ENCODE measurements at regions not wholly inside any gene's neighbourhood (a gene's known extent, or its start where the extent isn't known, plus 50 kb on each side); places are given as distances from the start of the nearest gene placed in this dataset.

DNA sequence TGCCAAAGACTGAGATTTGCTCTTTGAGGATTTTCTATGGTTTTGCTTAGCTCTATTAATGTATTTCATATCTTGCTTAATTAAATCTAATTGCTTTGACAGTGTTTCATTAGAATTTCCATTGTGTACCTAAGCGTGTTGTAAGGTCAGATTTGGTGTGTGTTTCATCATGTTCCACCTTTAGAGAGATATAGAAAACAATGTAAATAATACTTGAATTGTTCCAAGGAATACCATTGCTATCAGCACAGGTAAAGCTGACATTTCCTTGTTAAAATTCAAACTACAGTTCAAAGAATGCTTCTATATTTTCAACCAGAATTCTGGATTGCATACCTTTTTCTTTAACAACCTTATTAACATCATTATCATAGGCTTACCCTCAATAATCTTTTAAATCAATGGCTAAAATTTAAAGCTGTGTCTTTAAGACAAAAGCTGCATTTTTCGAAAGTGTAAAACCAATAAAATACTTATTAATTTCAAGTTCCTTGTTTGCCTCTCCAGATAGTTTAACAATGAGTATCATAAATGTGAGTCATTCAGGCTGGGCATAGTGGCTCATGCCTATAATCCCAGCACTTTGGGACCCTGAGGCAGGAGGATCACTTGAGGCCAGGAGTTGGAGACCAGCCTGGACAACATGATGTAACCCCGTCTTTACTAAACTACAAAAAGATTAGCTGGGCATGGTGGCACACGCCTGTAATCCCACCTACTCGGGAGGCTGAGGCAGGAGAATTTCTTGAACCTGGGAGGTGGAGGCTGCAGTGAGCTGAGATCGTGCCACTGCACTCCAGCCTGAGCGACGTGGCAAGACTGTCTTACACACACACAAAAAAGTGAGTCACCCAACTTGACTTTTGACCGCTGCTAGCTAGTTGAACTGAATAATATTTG lies 188.0 kb upstream of the PKDCC start:
- Histone ChIP-seq H3K4me3 (no peak overlapping the region), H3K4me1 (ENCODE audit: low read depth) (peaks cover 5% of the 10 kb centered on the region), H3K36me3 (ENCODE audit: low read depth) (no peaks in the 10 kb centered on the region), H3K9me3 (no peaks in the 10 kb centered on the region)
- peak; percentile 92 for ATAC-seq
- intact Hi-C loops (cut with DNase I, micrococcal nuclease): no loop called here
- TF ChIP-seq, protein P1, sequence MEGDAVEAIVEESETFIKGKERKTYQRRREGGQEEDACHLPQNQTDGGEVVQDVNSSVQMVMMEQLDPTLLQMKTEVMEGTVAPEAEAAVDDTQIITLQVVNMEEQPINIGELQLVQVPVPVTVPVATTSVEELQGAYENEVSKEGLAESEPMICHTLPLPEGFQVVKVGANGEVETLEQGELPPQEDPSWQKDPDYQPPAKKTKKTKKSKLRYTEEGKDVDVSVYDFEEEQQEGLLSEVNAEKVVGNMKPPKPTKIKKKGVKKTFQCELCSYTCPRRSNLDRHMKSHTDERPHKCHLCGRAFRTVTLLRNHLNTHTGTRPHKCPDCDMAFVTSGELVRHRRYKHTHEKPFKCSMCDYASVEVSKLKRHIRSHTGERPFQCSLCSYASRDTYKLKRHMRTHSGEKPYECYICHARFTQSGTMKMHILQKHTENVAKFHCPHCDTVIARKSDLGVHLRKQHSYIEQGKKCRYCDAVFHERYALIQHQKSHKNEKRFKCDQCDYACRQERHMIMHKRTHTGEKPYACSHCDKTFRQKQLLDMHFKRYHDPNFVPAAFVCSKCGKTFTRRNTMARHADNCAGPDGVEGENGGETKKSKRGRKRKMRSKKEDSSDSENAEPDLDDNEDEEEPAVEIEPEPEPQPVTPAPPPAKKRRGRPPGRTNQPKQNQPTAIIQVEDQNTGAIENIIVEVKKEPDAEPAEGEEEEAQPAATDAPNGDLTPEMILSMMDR (IDR thresholded peaks at IDR 0.05): no peak
- no peak for DNase-seq

DNA sequence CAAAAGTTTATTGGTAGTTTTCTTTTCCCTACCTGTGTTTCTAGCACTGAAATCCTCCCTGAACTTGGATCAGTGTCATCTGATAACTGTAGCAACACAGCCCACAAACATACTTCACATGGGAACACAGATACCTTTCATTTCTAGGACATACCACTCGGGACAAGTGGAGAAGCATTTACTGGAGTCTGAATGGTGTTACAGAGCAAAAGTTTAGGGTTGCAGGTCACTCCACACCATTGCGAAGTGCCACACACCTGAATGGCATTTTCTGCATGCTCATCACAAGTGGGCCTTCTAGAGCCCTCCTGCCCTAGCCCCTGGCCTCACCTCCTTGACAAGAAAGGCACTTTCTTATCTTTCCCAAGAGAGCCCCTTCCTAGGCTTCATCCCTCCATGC lies 184.8 kb upstream of the PKDCC start:
- no peaks in the 10 kb centered on the region for H3K36me3 ChIP-seq (ENCODE audit: low read depth)
- H3K9me3 ChIP-seq: no peaks in the 10 kb centered on the region
- TF ChIP-seq, protein P1 (IDR thresholded peaks at IDR 0.05): no peak
- intact Hi-C loops (cut with DNase I, micrococcal nuclease): no loop called here
- H3K4me1 ChIP-seq (ENCODE audit: low read depth): peaks cover 5% of the 10 kb centered on the region
- H3K4me3 ChIP-seq: no peak overlapping the region
- ATAC-seq (no peak), DNase-seq (no peak)

DNA sequence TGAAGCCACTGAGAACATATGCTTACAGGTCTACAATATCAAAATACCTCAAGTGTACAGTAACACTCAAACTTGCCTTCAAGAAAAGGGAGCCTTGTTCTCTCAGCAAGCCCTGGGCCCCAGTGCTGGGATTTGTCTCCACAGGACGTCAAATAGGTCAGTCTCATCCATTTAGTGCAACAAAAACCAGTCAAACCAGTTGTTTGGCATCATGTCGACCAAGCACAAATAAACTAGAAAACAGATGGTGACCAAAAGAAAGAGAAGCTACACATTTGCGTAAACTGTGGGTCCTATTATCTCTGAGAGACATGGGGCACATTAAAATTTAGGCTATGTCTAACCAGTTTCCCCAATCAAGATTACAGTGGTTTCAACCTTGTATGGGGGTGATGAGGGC lies 182.6 kb upstream of the PKDCC start:
- Histone ChIP-seq H3K36me3 (ENCODE audit: low read depth) (no peaks in the 10 kb centered on the region), H3K4me3 (no peak overlapping the region), H3K4me1 (ENCODE audit: low read depth) (no peaks in the 10 kb centered on the region), H3K9me3 (no peaks in the 10 kb centered on the region)
- no peak for ATAC-seq
- DNase-seq: no peak
- TF ChIP-seq, protein P1 (IDR thresholded peaks at IDR 0.05): no peak
- intact Hi-C loops (cut with DNase I, micrococcal nuclease): loop anchor here (5.0 kb wide), 1 partner anchor 222 kb away; no protein-coding TSS in a partner anchor

DNA sequence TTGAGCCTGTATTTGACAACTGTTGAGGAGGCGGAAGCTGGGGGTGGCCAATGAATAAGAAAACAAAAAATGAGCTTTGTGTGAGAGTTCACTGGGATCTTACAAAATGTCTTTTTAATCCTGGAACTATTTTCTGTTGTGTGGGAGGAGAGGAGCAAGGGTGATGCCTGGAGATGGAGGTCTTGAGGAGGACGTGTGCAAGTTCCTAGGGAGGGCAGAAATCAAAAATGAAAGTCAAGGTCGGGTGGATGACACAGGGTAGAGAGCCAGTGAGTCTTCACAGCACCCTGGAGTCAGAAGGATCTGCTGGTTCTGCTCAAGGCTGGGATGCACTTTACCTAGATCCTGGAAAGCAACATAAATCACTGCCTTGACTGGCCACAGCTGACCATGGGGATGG lies 180.3 kb upstream of the PKDCC start:
- Histone ChIP-seq H3K9me3 (no peaks in the 10 kb centered on the region), H3K4me1 (ENCODE audit: low read depth) (no peaks in the 10 kb centered on the region), H3K4me3 (no peak overlapping the region), H3K36me3 (ENCODE audit: low read depth) (no peaks in the 10 kb centered on the region)
- TF ChIP-seq, protein P1 (IDR thresholded peaks at IDR 0.05): no peak
- intact Hi-C loops (cut with DNase I, micrococcal nuclease): loop anchor here (5.0 kb wide), 1 partner anchor 220 kb away; no protein-coding TSS in a partner anchor
- ATAC-seq: no peak
- no peak for DNase-seq

DNA sequence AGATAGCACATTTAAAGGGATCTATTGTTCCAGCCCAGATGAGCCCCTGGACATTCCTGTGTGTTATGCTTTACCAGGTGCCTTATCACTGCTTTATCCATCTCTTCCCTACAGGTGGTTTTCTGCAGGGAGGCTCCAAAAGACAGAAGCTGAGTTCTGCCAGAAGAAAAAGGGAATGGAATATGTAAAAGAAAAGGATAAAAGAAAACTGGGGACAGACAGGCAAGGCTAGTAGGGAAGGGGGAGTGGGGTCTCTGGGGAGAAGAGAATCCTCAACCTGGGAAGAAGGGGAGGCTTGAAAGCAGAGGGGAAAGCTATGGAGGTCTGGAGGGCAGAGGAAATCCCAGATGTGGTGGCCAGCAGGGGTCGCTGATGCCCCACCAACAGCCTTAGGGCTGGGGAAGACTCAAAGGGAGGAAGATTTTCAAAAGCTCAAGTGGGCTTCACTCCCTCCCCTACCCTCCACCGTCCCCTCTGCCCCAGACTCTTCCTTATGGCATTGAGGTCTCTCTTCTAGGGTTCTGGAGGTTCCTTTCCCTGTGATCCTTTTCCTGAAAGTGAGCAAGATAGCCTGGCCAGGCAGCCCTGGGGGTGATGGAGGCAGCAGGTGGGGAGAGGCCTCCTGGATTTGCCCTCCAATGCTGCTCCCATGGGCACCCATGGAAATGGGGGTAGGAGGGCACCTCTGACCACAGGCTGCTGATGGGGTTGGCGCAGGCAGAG lies 178.1 kb upstream of the PKDCC start:
- ATAC-seq (peak; percentile 87), DNase-seq (peak; percentile 74 to 89 (median 86))
- Histone ChIP-seq H3K4me3 (no peak overlapping the region), H3K9me3 (no peaks in the 10 kb centered on the region), H3K36me3 (ENCODE audit: low read depth) (no peaks in the 10 kb centered on the region), H3K4me1 (ENCODE audit: low read depth) (no peaks in the 10 kb centered on the region)
- TF ChIP-seq, protein P1 (IDR thresholded peaks at IDR 0.05): peak; percentile 55
- intact Hi-C loops (cut with DNase I, micrococcal nuclease): loop anchor here (5.0 kb wide), 1 partner anchor 218 kb away; no protein-coding TSS in a partner anchor
